ENCODE measurements at regions not wholly inside any gene's neighbourhood (a gene's known extent, or its start where the extent isn't known, plus 50 kb on each side); places are given as distances from the start of the nearest gene placed in this dataset.

DNA sequence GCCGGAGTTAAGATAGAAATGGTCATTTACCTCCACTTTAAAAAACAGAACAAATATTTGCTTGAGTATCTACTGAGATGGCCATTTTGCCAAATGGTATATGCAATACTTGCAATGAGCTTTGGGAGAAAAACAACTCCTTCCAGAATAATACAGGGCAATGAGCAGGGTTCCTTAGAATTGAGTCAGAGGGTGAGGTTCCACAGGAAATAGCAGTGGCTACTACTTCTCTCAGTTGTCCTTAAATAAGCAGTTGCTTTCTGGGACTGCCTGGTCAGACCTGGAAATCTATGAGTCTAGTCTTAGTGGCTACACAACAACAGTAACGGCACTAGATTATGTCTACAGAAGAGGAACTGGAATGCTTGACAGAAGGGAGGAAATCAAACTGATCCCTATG is 80.9 kb upstream of the CCDC85A start:
- no peak for DNase-seq

DNA sequence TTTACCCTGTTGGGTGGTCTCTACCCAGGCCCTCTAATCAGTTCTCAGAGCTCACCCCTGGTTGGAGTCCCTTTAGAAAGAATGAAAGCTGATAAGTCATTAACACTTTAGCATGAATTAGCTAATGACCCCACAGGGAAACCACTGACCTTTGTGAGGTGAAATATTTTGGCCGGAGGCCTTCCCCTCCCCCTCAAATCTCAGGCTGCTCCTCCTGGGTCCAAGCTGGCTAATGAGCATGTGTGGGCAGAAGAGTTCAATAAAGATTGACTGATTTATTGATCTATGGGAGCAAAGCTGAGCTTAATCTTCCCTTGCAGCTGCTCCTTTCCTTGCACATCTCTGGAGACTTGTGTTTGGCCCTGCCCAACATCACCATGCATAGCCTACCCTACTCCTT is 78.8 kb upstream of the CCDC85A start:
- no peak for DNase-seq

DNA sequence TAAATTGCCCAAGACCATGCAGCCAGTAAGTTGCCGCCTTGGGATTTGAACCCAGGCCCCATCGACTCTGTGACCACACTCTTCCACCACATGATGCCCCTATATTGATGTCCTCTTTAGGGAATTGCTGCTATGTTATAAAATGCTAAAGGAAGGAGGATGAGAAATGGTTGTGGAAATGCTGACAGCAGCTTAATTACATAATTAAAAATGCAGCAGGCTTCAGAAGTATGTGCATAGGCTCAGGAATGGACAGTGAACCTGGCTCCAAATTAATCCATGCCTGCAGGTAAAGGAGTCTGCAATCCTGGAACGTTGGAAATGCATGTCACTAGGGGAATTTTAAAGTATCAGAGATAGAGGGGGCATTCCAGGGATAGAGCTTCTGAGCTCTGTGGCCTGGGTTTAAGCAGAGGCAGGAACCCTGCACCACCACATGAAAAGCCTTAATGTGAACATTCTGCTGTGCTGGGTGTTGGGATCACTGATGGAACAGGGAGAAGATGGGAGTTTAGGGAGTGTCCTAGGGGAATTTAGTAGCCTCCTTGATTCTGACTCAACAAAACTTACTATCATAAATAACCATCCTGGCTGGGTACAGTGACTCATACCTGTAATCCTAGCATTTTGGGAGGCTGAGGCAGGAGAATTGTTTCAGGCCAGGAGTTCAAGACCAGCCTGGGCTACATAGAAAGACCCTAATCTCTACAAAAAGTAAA is 76.1 kb upstream of the CCDC85A start:
- no peak for DNase-seq

DNA sequence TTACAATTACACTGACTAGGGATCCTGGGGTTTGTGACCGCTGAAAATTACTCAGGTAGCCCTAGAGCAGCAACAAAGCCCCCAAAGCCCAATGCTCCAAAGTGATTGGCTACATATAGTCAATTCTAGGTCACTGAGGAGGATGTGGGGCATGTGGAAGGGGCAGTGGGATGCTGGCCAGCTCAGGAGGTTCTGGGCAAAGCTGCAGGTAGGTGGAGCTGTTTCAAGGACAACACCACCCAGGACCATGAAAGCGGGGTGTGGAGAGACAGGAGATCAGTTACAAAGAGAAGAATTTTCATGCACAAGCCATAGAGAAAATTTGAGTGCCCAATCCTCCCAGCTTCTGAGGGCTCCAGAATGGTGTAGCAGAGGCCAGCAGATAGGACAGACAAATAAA is 75.0 kb upstream of the CCDC85A start:
- no peak for DNase-seq

DNA sequence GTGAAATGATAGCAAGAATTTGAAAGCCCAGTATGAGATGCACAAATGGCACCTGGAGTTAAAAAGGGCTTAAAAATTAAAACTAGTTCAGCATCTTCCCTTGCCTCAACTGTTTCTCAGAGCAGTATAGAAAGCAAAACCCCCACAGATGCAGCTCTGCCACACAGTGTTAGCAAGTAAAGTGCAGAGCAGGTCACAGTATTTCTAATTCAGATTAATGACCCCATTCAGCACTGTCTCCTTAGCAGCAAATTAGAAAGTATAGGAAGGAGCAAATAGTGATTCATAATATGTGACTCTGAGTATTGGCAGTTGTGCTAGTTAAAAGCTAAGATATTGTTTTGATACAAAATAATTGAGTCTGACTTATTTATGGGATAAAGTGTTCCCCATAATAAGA is 73.8 kb upstream of the CCDC85A start:
- DNase-seq: no peak

DNA sequence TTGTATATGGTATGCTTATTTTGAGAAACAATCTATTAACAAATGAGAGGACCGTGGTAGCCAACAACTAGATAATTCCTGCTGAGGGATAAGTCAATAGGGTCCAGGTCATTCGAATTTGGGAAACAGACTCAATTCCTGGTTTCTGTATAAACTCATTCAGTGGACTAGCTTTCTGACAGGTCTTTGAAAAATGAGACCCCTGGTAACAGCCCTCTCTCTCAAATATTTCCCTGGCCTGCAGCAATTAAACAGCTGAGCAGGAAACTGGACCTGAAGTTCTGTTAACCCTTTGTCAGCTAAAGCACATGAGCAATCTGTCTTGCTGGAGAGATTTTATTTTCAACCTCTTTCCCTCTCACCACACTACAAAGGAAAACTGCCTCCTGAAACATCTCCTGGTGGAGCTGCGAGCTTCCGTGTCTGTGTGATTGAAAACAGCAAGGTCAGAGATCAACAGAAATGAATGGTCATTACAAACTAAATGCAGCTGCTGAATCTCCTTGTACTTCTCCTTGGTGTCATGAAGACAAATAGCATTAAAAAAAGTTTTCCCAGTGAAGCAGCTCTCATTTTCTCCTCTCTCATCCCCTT is 70.3 kb upstream of the CCDC85A start:
- no peak for DNase-seq

DNA sequence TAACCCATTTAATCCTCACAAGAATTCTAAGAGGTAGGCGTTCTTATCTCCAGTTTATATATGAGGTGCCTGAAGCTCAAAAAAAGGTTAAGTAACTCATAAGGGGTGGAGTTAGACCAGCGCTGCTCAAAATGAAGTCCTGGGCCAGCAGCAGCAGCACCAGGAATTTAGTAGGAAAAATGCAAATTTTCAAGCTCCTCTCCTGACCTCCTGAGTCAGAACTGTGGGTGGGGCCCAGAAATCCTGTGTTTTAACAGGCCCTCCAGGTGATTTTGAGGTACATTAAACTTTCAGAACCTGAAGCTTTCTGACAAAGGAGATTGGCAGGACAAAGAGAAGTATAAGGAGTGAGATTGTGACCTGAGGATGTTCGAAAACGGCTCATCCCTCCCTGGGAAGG is 66.0 kb upstream of the CCDC85A start:
- DNase-seq: no peak

DNA sequence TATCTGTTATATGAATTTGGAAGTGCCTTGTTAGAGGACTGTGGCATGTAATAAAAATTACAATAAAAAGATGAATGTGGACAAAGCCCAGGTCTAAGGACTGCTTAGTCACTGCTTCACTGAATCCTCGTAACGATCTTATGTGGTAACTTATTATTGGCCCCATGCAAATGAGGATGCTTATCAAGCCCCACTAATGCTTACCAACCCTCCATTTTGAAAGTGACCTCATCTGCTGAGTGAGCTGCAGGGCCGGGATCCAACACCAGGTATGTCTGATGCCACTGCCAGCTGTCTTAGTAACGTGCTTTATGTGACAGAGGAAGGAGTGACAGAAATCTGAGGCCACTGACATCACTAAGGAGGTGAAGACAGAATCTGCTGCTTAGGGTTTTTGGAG is 65.3 kb upstream of the CCDC85A start:
- no peak for DNase-seq

DNA sequence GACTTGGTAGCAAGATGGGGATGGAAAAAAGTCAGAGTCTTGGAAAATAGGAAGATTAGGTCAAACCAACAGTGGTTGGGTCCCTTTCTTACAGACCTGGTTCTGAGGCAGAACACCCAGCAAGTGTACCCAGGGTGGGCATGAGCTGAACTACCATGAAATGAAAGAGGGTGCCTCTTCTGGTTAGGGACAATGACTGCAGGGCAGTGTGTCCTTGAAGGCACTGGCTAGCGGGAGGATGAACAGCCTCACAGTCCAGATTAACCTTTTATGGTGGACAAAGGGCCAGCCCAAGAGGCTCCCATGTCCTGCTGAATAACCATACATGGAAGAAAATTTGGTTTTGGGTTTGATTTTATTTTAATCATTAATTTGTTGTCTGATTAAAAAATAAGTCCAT is 61.8 kb upstream of the CCDC85A start:
- DNase-seq: no peak

DNA sequence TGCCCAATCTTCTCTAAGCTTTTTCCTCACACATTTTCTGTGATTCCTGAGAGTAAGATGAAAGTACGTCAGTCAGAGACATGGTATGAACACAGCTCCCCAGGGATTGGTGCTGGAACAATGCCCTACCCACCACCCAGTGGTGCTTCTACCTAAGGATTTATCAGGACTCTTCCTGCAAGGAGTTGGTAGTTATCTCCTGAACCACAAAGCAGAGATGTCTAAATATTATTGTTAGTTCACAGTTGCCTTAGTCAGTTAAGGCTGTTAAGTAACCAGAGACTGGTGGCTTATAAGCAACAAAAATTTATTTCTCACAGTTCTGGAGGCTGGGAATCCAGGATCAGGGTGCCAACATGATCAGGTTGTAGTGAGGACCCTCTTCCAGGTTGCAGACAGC is 60.3 kb upstream of the CCDC85A start:
- DNase-seq: no peak

DNA sequence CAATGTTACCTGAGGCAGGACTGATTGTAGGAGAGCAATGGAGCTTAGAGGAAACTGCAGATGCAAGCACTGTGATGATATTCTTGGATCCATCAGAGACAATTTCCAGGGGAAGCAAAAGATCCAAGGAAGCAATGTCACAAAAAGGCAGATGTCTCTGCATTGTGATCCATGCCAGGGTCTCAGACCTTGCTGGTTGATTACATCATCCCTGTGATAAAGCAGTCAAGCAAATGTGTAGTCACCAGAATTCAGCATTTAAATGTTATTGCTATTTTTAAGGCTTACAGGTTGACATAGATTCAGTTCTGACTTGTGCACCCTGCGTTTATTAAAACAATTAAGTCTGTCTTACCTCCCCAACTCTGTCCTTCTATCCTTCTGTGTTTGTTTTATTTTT is 56.8 kb upstream of the CCDC85A start:
- no peak for DNase-seq

DNA sequence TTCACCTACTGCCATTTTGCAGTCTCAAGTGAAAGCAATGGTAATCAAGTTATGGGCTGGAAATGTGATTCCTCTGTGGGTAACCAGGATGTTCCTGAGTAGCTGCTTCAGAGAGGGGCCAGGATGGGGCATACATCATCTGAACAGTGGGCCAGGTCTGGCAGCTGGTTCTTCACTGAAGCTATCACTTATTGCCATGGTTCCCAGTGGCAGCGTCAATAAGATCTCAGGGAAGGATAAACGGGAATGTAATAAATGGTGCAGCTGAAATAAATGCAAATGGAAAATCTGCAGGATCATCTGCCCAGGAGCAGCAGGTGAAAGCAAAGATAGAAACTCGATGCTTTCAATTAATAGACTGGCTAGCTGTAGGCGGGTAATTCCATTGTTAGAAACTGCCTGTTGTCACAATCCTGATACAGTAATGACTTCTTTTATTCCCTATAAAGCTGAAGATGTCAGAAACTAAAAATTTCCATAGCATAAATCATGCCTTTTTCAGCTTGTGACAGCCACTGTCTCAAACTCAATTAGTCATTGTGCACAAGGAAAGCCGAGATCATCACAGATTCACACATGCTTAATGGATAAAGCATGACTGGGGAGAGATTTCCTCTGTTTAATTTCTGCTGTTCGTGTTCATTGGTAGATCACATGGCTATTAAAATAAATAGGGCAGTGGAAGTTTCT is 56.2 kb upstream of the CCDC85A start:
- peak; percentile 29 for DNase-seq

DNA sequence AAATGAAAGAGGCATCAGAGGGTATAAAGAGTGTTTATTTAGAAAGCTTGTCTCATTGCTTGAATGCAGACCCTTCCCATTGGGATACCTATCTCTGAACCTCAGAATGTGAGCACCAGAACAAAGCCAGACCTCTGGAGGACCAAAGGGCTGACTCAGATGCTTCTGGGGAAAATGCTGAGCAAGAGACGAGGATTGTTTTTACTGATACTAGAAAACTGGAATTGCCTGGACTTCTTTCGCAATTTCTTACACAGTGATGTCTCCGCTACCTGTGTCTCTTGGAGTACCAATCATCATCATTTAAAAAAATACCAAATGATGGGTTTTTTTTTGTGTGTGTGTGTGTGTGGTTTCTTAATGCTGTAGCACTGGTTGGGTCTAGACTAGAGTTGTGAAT is 55.6 kb upstream of the CCDC85A start:
- DNase-seq: no peak

DNA sequence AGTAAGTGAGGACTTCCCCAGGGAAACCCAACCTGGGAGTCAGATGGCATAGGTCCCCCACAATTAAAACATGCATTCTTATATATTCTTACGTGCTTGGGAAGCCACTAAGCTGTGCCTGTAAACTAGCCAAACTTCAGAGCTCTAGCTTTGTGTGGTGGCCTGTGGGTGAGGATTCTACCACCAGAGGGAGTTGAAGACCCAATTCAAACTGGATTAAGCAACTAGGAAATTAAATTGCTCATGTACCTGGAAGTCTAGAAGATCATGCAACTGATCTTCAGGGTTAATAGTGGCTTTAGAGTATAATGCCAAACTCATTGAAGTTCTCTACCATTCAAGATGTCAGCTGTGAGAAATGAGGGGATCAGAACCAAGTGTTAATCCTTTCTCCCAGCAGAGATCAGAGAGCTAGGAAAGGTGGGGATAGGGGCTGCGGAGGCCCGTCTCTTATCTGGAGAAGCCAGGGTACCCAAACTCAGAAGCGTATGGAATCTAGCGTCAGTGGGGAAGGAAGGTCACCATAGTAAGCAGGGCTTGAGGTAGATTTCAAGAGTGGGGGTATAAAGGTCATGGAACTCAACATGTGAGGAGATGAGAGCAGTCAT is 53.2 kb upstream of the CCDC85A start:
- DNase-seq: no peak

DNA sequence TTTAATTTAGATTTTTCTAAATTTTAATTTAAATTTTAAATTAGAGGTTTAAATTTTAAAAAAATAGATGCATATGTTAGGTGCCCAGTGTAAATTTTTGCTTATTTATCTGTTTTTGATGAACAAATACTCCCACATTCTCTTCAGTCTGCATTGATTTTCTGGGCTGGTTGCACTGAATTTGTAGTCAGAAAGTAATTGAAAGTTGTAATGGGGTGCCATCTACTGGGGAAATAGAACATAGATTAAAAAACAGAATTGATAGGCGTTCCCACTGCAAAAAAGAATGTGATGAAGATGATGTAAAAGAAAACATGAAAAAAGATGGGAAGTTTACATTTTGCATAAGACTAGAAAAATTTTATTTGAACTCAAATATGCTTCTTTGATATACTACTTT is 51.7 kb upstream of the CCDC85A start:
- DNase-seq: no peak

DNA sequence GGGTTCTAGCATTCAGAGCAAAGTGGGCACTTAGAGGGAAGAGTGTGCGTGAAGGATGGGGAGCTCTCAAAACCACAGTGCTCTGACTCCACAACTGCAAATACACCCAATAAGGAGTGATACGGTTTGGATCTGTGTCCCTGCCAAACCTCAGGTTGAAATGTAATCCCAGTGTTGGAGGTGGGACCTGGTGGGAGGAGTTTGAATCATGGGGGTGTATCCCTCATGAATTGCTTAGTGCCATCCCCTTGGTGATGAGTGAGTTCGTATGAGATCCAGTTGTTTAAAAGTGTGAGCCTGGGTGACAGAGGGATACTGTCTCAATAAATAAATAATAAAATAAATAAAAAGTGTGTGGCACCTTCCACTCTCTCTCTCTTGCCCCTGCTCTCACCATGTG is 50.3 kb upstream of the CCDC85A start:
- no peak for DNase-seq

DNA sequence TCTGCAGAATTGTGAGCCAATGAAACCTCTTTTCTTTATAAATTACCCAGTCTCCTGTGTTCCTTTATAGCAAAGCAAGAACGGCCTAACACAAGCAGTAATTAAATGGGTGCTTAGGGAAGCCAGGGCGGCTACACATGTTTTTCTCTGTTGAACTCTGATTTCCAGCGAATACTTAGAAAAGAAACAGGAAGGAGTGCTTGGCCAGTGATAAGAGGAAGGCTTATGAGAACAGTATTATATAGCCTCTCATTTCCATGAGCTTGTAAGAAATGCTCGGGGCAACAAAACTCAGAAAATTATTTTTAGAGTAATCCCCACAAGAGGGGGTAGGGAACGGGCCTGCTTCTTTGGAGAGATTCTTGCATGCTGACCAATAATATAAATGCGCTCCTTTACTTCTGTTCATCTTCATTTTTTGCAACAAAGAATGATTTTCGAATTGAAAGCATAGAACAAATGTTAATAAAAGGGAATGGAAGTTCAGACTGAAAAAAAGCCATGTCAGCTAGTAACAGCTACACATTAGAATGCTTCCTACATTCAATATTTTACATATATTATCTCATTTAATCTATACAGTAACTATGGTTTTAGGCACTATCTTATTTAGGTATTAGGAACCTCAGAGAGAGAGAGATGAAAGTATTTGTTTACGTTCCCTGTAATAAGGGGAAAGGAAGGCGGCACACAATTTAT is 49.7 kb upstream of the CCDC85A start:
- no peak for DNase-seq
